Caco-2 (cell line): ENCODE measurements at regions not wholly inside any gene's neighbourhood (a gene's known extent, or its start where the extent isn't known, plus 50 kb on each side); places are given as distances from the start of the nearest gene placed in this dataset.

ENCODE experiments used
- BruUV-seq: library from RNA; stranded (reverse); fragments of 400-500 nt; replicated peaks from 2 replicates; lab custom pipeline; 2021; lab: Mats Ljungman, UMichigan
- CTCF ChIA-PET: fragments of 300-600 bp; sonication (Branson Sonifier 250); formaldehyde crosslinking; loops from one replicate; lab custom pipeline; 2022; ENCODE audit warnings: antibody characterized with exemption; lab: Charles Lee
- POLR2A ChIA-PET: fragments of 300-600 bp; sonication (Branson Sonifier 250); formaldehyde crosslinking; loops from one replicate; lab custom pipeline; 2022; ENCODE audit warnings: antibody characterized with exemption; lab: Charles Lee
- DNase-seq, 2 experiments: peaks; one replicate each; pipeline versions ENCODE4 v3.0.0 to v3.0.0-alpha.2; 2020 to 2022
- H3K27me3 ChIP-seq: replicated peaks from 2 replicates; pipeline ENCODE4 v1.6.0; 2011; ENCODE audit warnings: low read length; ENCODE audit not compliant: control insufficient read depth, insufficient read depth
- H3K36me3 ChIP-seq: 2 replicates; pipeline ENCODE4 v1.5.1; 2011; ENCODE audit warnings: low read length; ENCODE audit not compliant: control insufficient read depth, insufficient read depth
- H3K4me1 ChIP-seq: fragments of 250-450 bp; sonication (Bioruptor Pico); 2 replicates; pipeline ENCODE4 v1.5.1; 2020; ENCODE audit warnings: mild to moderate bottlenecking
- H3K4me3 ChIP-seq: 2 replicates; pipeline ENCODE4 v1.5.1; 2011; ENCODE audit warnings: low read depth, mild to moderate bottlenecking, control low read depth, low read length
- H3K9me3 ChIP-seq: fragments of 250-450 bp; sonication (Bioruptor Pico); 2 replicates; pipeline ENCODE4 v1.5.1; 2020; ENCODE audit warnings: mild to moderate bottlenecking, moderate library complexity
- H3K27ac Mint-ChIP-seq: one replicate; pipeline ENCODE4 v1.8.0; 2022; ENCODE audit warnings: mixed read lengths; ENCODE audit not compliant: unreplicated experiment
- H3K27me3 Mint-ChIP-seq: one replicate; pipeline ENCODE4 v1.8.0; 2022; ENCODE audit warnings: mixed read lengths; ENCODE audit not compliant: insufficient read depth, unreplicated experiment
- H3K36me3 Mint-ChIP-seq: one replicate; pipeline ENCODE4 v1.8.0; 2022; ENCODE audit warnings: mild to moderate bottlenecking, mixed read lengths; ENCODE audit not compliant: insufficient read depth, unreplicated experiment
- H3K4me1 Mint-ChIP-seq: one replicate; pipeline ENCODE4 v1.8.0; 2022; ENCODE audit warnings: low read depth, mixed read lengths; ENCODE audit not compliant: unreplicated experiment
- H3K4me3 Mint-ChIP-seq: one replicate; pipeline ENCODE4 v1.8.0; 2022; ENCODE audit warnings: mild to moderate bottlenecking, moderate library complexity, mixed read lengths; ENCODE audit not compliant: unreplicated experiment
- H3K9me3 Mint-ChIP-seq: one replicate; pipeline ENCODE4 v1.8.0; 2022; ENCODE audit warnings: mixed read lengths; ENCODE audit not compliant: unreplicated experiment
- CTCF ChIP-seq, 2 experiments: fragments of 200-600 bp in 1 of 2; IDR thresholded peaks; 1 replicate in 1 of 2; 2 replicates in 1 of 2; pipeline versions ENCODE4 v1.5.1 to v1.8.0; 2011 to 2022; ENCODE audit warnings: antibody characterized with exemption in 1 of 2, control low read depth in 1 of 2, inconsistent platforms in 1 of 2, low read depth in 1 of 2, low read length in 1 of 2, mild to moderate bottlenecking in 1 of 2, moderate library complexity in 1 of 2; ENCODE audit not compliant: insufficient read depth in 1 of 2, severe bottlenecking in 1 of 2, unreplicated experiment in 1 of 2
- intact Hi-C: fragments of 100-400 bp; cut with micrococcal nuclease; formaldehyde crosslinking; loops from one replicate; pipeline ENCODE4 v1.10.0; 2022; ENCODE audit not compliant: unreplicated experiment

GRCh38 chr5:167565189-167565954 is 726.1 kb upstream of the WWC1 start:
- DNase-seq = no peak
- BruUV-seq = no TSS peak
- H3K9me3 Mint-ChIP-seq = no peaks in the 10 kb centered on the region
- H3K27me3 Mint-ChIP-seq = peaks cover 36% of the 10 kb centered on the region
- ChIA-PET POLR2A (no interaction called here), CTCF (no interaction called here)
- H3K9me3 ChIP-seq = no peaks in the 10 kb centered on the region
- TF ChIP-seq CTCF (IDR thresholded peaks at IDR 0.05; ENCODE audit: insufficient read depth in 1 of 2, low read depth in 1 of 2, low read length in 1 of 2, severe bottlenecking in 1 of 2, unreplicated experiment in 1 of 2) = no peak
- intact Hi-C loops = loop anchor here (5.0 kb wide), 1 partner anchor 303 kb away; no protein-coding TSS in a partner anchor
- no peak overlapping the region for H3K27ac Mint-ChIP-seq
- no peaks in the 10 kb centered on the region for H3K27me3 ChIP-seq
- no peak overlapping the region for H3K4me3 Mint-ChIP-seq
- no peaks in the 10 kb centered on the region for H3K36me3 Mint-ChIP-seq
- no peak overlapping the region for H3K4me3 ChIP-seq
- H3K4me1 Mint-ChIP-seq = no peaks in the 10 kb centered on the region
- H3K4me1 ChIP-seq = no peaks in the 10 kb centered on the region
- no peaks in the 10 kb centered on the region for H3K36me3 ChIP-seq

GRCh38 chr5:167570431-167570830 is 721.0 kb upstream of the WWC1 start:
- no peaks in the 10 kb centered on the region for H3K27me3 ChIP-seq
- no peaks in the 10 kb centered on the region for H3K4me1 ChIP-seq
- H3K4me3 ChIP-seq = no peak overlapping the region
- no peaks in the 10 kb centered on the region for H3K36me3 ChIP-seq
- H3K27me3 Mint-ChIP-seq = peaks cover 31% of the 10 kb centered on the region
- DNase-seq = no peak
- no TSS peak for BruUV-seq
- H3K27ac Mint-ChIP-seq = no peak overlapping the region
- intact Hi-C loops = no loop called here
- no peak for TF ChIP-seq CTCF (IDR thresholded peaks at IDR 0.05; ENCODE audit: insufficient read depth in 1 of 2, low read depth in 1 of 2, low read length in 1 of 2, severe bottlenecking in 1 of 2, unreplicated experiment in 1 of 2)
- no peaks in the 10 kb centered on the region for H3K9me3 ChIP-seq
- peaks cover 7% of the 10 kb centered on the region for H3K4me1 Mint-ChIP-seq
- no peaks in the 10 kb centered on the region for H3K36me3 Mint-ChIP-seq
- ChIA-PET POLR2A (interaction anchor here (0.5 kb wide), 1 partner anchor 172 kb away, joined by 3 read pairs; no protein-coding TSS in a partner anchor), CTCF (no interaction called here)
- H3K4me3 Mint-ChIP-seq = no peak overlapping the region
- no peaks in the 10 kb centered on the region for H3K9me3 Mint-ChIP-seq

DNA sequence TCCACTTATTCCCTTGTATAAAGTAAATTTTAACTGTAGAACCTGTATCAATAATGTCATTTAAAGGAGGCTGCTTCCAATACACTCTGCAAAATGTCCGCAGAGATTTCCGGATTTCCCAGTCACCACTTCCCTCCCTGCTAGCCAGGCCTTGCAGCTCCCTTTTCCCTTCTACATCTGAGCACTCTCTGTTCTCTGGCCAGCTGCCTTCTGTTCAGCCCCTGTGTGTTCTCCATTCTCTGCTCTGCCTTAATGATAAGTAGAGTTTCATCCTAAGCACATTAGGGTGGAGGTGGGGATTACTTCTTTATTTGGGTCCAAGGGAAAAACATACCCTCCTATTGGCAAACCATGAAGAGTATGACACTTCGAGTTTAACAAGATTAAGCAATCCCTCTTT is 719.6 kb upstream of the WWC1 start:
- Mint-ChIP-seq H3K27ac (no peak overlapping the region), H3K27me3 (peaks cover 34% of the 10 kb centered on the region), H3K4me1 (peaks cover 7% of the 10 kb centered on the region), H3K36me3 (no peaks in the 10 kb centered on the region), H3K9me3 (no peaks in the 10 kb centered on the region), H3K4me3 (no peak overlapping the region)
- DNase-seq = no peak
- Histone ChIP-seq H3K9me3 (no peaks in the 10 kb centered on the region), H3K4me1 (no peaks in the 10 kb centered on the region), H3K4me3 (no peak overlapping the region), H3K36me3 (no peaks in the 10 kb centered on the region), H3K27me3 (no peaks in the 10 kb centered on the region)
- intact Hi-C loops = no loop called here
- TF ChIP-seq CTCF (IDR thresholded peaks at IDR 0.05; ENCODE audit: insufficient read depth in 1 of 2, low read depth in 1 of 2, low read length in 1 of 2, severe bottlenecking in 1 of 2, unreplicated experiment in 1 of 2) = no peak
- BruUV-seq = no TSS peak
- ChIA-PET POLR2A (no interaction called here), CTCF (no interaction called here)
